Uterus (tissue), 3 donors: ENCODE measurements at regions not wholly inside any gene's neighbourhood (a gene's known extent, or its start where the extent isn't known, plus 50 kb on each side); places are given as distances from the start of the nearest gene placed in this dataset.

Experiments used
- DNase-seq, 2 donors: peaks; one replicate each; pipeline ENCODE4 v3.0.0-alpha.2; 2019 to 2020
- H3K27ac ChIP-seq, 2 donors: fragments of 200-600 bp; sonication (generic); 1 replicate in 1 of 2; 2 replicates in 1 of 2; pipeline ENCODE4 v1.5.1; 2016 to 2018
- H3K27me3 ChIP-seq, 2 donors: fragments of 200-600 bp; sonication (generic); one replicate each; pipeline ENCODE4 v1.5.1; 2018 to 2019; ENCODE audit warnings: control low read depth in 1 of 2
- H3K36me3 ChIP-seq, 2 donors: fragments of 200-600 bp; sonication (generic); one replicate each; pipeline ENCODE4 v1.5.1; 2019; ENCODE audit warnings: control low read depth in 1 of 2
- H3K4me1 ChIP-seq, 2 donors: fragments of 200-600 bp; sonication (generic); one replicate each; pipeline ENCODE4 v1.5.1; 2018 to 2019; ENCODE audit warnings: control low read depth in 1 of 2
- H3K4me3 ChIP-seq, 2 donors: fragments of 200-600 bp; sonication (generic); 1 replicate in 1 of 2; 2 replicates in 1 of 2; pipeline ENCODE4 v1.5.1; 2018 to 2019; ENCODE audit warnings: mild to moderate bottlenecking in 1 of 2
- H3K9me3 ChIP-seq, 2 donors: fragments of 200-600 bp; sonication (generic); one replicate each; pipeline ENCODE4 v1.5.1; 2019; ENCODE audit warnings: control low read depth in 1 of 2
- POLR2A ChIP-seq, 2 donors: fragments of 450-650 bp; IDR thresholded peaks; one replicate each; pipeline ENCODE4 v1.6.1; 2016; ENCODE audit warnings: antibody characterized with exemption in 2 of 2, mild to moderate bottlenecking in 1 of 2, moderate library complexity in 1 of 2
- intact Hi-C: fragments of 100-400 bp; cut with DNase I; formaldehyde crosslinking; loops from one replicate; pipeline ENCODE4 v1.15.1; 2023; ENCODE audit warnings: low total_unique reads
- TF ChIP-seq, protein P1 (sequence below), 4 experiments: fragments of 200-600 bp in 2 of 4; fragments of 450-650 bp in 2 of 4; sonication (generic) in 2 of 4; IDR thresholded peaks; one replicate each; pipeline ENCODE4 v1.5.1; 2016 to 2019; ENCODE audit warnings: antibody characterized with exemption in 4 of 4, mild to moderate bottlenecking in 2 of 4, moderate library complexity in 1 of 4
- donor health status: DM: yes; HTN: yes; CAD: no.

DNA sequence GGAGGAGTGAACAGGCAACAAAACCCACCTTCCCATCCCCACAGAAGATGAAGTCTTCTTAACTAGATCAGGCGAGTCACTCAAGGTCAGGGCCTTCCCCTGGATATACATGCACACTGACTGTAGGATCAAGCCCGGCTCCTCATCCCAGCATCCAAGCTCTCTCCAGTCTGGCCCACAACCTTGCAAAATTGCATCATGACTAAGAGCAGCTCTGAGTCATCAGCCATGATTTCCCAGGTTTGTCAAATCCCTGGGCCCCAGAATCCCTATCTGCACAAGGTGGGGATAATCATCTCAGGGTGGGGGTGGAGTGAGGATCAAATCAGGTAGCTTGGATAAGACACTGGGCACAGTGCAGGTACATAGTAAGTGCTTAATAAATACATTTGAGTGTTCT is 199.3 kb upstream of the GRIK3 start:
- intact Hi-C loops = no loop called here
- Histone ChIP-seq H3K4me1 (no peaks in the 10 kb centered on the region), H3K27me3 (no peaks in the 10 kb centered on the region), H3K36me3 (no peaks in the 10 kb centered on the region), H3K27ac (no peak overlapping the region), H3K9me3 (no peaks in the 10 kb centered on the region), H3K4me3 (no peak overlapping the region)
- DNase-seq = no peak
- TF ChIP-seq, protein P1, sequence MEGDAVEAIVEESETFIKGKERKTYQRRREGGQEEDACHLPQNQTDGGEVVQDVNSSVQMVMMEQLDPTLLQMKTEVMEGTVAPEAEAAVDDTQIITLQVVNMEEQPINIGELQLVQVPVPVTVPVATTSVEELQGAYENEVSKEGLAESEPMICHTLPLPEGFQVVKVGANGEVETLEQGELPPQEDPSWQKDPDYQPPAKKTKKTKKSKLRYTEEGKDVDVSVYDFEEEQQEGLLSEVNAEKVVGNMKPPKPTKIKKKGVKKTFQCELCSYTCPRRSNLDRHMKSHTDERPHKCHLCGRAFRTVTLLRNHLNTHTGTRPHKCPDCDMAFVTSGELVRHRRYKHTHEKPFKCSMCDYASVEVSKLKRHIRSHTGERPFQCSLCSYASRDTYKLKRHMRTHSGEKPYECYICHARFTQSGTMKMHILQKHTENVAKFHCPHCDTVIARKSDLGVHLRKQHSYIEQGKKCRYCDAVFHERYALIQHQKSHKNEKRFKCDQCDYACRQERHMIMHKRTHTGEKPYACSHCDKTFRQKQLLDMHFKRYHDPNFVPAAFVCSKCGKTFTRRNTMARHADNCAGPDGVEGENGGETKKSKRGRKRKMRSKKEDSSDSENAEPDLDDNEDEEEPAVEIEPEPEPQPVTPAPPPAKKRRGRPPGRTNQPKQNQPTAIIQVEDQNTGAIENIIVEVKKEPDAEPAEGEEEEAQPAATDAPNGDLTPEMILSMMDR (IDR thresholded peaks at IDR 0.05) = no peak
- TF ChIP-seq POLR2A (IDR thresholded peaks at IDR 0.05) = no peak

DNA sequence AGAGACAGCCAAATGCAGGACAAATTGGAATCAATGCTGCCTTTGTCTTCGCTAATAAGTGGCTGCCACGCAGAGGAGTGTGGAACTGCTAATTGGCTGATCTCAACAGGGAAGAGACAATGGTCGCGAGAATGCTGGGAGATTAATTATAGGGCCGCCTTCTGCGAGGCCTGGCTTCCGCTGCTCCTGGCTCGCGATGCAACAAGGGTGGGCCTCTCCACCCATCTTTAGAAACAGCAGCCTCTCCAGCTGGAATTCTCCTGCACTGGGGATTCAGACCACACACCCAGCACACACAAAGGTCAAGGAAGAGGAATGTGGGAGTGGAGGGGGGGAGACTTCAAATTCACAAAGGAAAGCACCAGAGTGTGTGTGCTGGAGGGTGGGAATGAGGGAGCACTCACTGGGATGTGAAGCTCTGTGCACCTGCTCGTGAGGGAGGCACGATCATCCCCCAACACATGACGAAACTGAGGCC is 200.7 kb upstream of the GRIK3 start:
- Histone ChIP-seq H3K36me3 (no peaks in the 10 kb centered on the region), H3K27ac (no peak overlapping the region), H3K9me3 (no peaks in the 10 kb centered on the region), H3K4me3 (no peak overlapping the region), H3K27me3 (no peaks in the 10 kb centered on the region), H3K4me1 (no peaks in the 10 kb centered on the region)
- intact Hi-C loops = no loop called here
- TF ChIP-seq, protein P1 (IDR thresholded peaks at IDR 0.05) = no peak
- no peak for TF ChIP-seq POLR2A (IDR thresholded peaks at IDR 0.05)
- DNase-seq = no peak

DNA sequence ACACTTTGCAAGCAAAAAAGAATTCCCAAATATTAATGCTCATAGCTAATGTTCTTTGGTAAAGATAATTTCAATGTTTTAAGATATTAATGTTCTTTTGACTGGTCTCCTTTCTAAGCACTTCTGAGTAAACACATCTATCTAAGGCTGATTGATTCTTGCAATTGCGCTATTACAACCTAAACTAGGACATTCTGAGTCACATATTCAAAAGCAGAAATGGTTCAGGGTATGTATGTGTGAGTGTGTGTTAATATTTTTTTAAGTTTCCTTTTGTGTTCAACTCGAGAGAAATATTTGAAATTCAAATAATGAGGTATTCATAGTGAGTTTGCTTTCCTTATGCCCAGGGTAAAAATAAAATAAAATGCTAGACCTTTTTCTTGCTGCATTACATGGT is 203.6 kb upstream of the GRIK3 start:
- no peak for TF ChIP-seq POLR2A (IDR thresholded peaks at IDR 0.05)
- TF ChIP-seq, protein P1 (IDR thresholded peaks at IDR 0.05) = no peak
- no peaks in the 10 kb centered on the region for H3K27me3 ChIP-seq
- intact Hi-C loops = no loop called here
- H3K9me3 ChIP-seq = no peaks in the 10 kb centered on the region
- no peak for DNase-seq
- H3K4me3 ChIP-seq = no peak overlapping the region
- H3K4me1 ChIP-seq = no peaks in the 10 kb centered on the region
- no peak overlapping the region for H3K27ac ChIP-seq
- H3K36me3 ChIP-seq = no peaks in the 10 kb centered on the region

DNA sequence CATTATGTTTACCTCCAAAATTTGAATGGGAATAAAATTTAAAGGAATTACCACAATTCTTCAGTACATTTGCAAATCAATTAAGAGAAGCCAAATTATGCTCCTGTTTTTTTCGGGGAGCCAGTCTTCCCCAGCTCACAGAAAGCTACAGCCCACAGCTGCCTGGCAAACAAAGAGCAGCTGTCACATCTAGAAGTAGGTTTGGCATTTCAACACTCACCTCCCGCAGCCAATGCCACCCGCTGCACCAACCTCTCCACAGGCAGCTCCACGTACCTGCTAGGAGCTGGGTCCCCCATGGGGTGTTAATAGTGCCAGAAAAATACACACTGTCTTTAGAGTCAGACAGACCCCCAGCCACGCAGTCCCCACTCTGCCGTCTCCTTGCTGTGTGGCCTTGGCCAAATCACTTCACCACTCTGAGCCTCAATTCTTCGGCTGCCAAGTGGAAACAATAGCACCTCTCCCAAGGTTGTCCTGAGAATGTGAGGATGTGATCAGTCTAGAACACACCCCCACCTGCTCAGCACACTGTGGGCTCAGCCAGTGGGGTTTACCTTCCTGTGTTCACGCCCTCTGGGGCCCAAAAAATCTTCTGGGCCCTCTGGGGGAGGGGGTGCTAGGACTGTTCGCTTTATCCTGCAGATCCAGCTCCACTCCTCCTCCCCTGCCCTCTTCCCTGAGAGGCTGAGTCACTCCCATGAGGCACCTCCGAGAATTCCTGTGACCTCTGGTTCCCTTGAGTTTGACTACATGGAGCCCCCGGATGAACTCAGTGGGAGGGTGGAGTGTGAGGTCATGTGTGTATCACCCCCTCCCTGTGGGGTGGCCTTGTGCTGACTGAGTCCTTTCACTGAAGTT is 204.3 kb upstream of the GRIK3 start:
- DNase-seq = no peak
- intact Hi-C loops = no loop called here
- H3K27ac ChIP-seq = no peak overlapping the region
- H3K9me3 ChIP-seq = no peaks in the 10 kb centered on the region
- H3K36me3 ChIP-seq = no peaks in the 10 kb centered on the region
- TF ChIP-seq POLR2A (IDR thresholded peaks at IDR 0.05) = no peak
- TF ChIP-seq, protein P1 (IDR thresholded peaks at IDR 0.05) = no peak
- no peaks in the 10 kb centered on the region for H3K4me1 ChIP-seq
- H3K4me3 ChIP-seq = no peak overlapping the region
- H3K27me3 ChIP-seq = no peaks in the 10 kb centered on the region

DNA sequence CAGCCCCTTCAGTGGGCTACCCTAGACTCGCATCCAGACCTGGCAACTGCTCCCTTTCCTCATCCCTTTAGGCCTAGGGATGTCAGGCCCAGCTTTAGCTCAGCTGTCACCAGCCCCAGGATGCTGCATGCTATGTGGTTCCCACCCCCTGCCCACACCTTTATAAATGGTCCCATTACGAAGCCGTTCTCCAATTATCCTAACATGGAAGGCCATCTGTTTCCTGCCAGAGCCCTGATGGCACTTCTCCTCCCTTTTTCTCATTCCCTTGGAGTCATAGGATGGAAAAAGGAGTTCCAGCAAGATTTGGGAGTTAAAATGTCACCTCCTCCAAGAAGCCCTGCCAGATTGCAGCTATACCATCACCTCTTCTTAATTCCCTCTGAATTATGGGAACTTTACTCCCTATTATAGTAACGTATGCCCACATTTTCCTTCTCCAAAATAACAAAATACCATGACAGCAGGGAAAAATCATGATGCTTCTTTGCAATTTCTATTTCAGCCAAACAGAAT is 205.0 kb upstream of the GRIK3 start:
- H3K9me3 ChIP-seq = no peaks in the 10 kb centered on the region
- no peak for TF ChIP-seq POLR2A (IDR thresholded peaks at IDR 0.05)
- TF ChIP-seq, protein P1 (IDR thresholded peaks at IDR 0.05) = no peak
- no peak for DNase-seq

More for the DNA sequence above, 205.0 kb upstream of the GRIK3 start:
- H3K36me3 ChIP-seq = no peaks in the 10 kb centered on the region
- no peaks in the 10 kb centered on the region for H3K4me1 ChIP-seq
- no peak overlapping the region for H3K27ac ChIP-seq
- no peaks in the 10 kb centered on the region for H3K27me3 ChIP-seq
- H3K4me3 ChIP-seq = no peak overlapping the region
- intact Hi-C loops = no loop called here
